ENCODE measurements at regions not wholly inside any gene's neighbourhood (a gene's known extent, or its start where the extent isn't known, plus 50 kb on each side); places are given as distances from the start of the nearest gene placed in this dataset.

GRCh38 chr4:177077095-177077971 lies 232.3 kb upstream of the NEIL3 start:
- Histone ChIP-seq H3K9me3 (replicated peaks in 1 of 2; ENCODE audit: control insufficient read depth in 1 of 2, insufficient read depth in 1 of 2, low read length in 2 of 2) (no peaks in the 10 kb centered on the region), H3K79me2 (ENCODE audit: insufficient read depth, low read length) (no peaks in the 10 kb centered on the region), H3K27ac (ENCODE audit: low read depth in 1 of 2, low read length in 2 of 2) (no peak overlapping the region), H3K4me3 (replicated peaks in 1 of 3; ENCODE audit: low read depth in 2 of 3, low read length in 3 of 3) (no peak overlapping the region), H4K20me1 (ENCODE audit: insufficient read depth, low read length) (no peaks in the 10 kb centered on the region), H3K9ac (ENCODE audit: insufficient read depth, low read length, poor library complexity, severe bottlenecking) (no peak overlapping the region), H3K27me3 (ENCODE audit: control insufficient read depth in 2 of 2, insufficient read depth in 2 of 2, low read length in 2 of 2) (no peaks in the 10 kb centered on the region), H3K4me2 (replicated peaks; ENCODE audit: extremely low read depth, low read length, poor library complexity, severe bottlenecking) (no peak overlapping the region), H2AFZ (ENCODE audit: insufficient read depth, low read depth, low read length, poor library complexity, severe bottlenecking) (no peak overlapping the region), H3K4me1 (ENCODE audit: control insufficient read depth in 1 of 2, insufficient read depth in 2 of 2, low read length in 2 of 2) (no peaks in the 10 kb centered on the region), H3K36me3 (replicated peaks in 1 of 2; ENCODE audit: control insufficient read depth in 1 of 2, insufficient read depth in 2 of 2, low read length in 2 of 2) (no peaks in the 10 kb centered on the region)
- Mint-ChIP-seq H3K27ac (no peak overlapping the region), H3K4me3 (no peak overlapping the region), H3K4me1 (no peaks in the 10 kb centered on the region), H3K36me3 (no peaks in the 10 kb centered on the region), H3K27me3 (ENCODE audit: low read depth in 3 of 3) (no peaks in the 10 kb centered on the region), H3K9me3 (peaks cover 0 to 2% (median 0%) of the 10 kb centered on the region in 7 donors)
- intact Hi-C loops (cut with micrococcal nuclease) = no loop called here
- DNase-seq = no peak
- WGBS (ENCODE audit: insufficient coverage) = no CpG with 5 or more reads among the region's 4 CpGs
- TF ChIP-seq CTCF (IDR thresholded peaks at IDR 0.05) = no peak

- H3K4me3 ChIP-seq (replicated peaks in 1 of 3; ENCODE audit: low read depth in 2 of 3, low read length in 3 of 3) = no peak overlapping the region
- no peak overlapping the region for H3K27ac ChIP-seq (ENCODE audit: low read depth in 1 of 2, low read length in 2 of 2)
- no peaks in the 10 kb centered on the region for H3K9me3 ChIP-seq (replicated peaks in 1 of 2; ENCODE audit: control insufficient read depth in 1 of 2, insufficient read depth in 1 of 2, low read length in 2 of 2)
- H3K9ac ChIP-seq (ENCODE audit: insufficient read depth, low read length, poor library complexity, severe bottlenecking) = no peak overlapping the region
- peaks cover 0 to 2% (median 0%) of the 10 kb centered on the region in 7 donors for H3K9me3 Mint-ChIP-seq
- H2AFZ ChIP-seq (ENCODE audit: insufficient read depth, low read depth, low read length, poor library complexity, severe bottlenecking) = no peak overlapping the region
- H3K4me1 ChIP-seq (ENCODE audit: control insufficient read depth in 1 of 2, insufficient read depth in 2 of 2, low read length in 2 of 2) = no peaks in the 10 kb centered on the region
- intact Hi-C loops (cut with micrococcal nuclease) = no loop called here
- no CpG with 5 or more reads among the region's 3 CpGs for WGBS (ENCODE audit: insufficient coverage)
- H3K27ac Mint-ChIP-seq = no peak overlapping the region
- TF ChIP-seq CTCF (IDR thresholded peaks at IDR 0.05) = no peak
- no peaks in the 10 kb centered on the region for H3K27me3 Mint-ChIP-seq (ENCODE audit: low read depth in 3 of 3)
- H3K36me3 Mint-ChIP-seq = no peaks in the 10 kb centered on the region
- no peaks in the 10 kb centered on the region for H3K79me2 ChIP-seq (ENCODE audit: insufficient read depth, low read length)
- H3K27me3 ChIP-seq (ENCODE audit: control insufficient read depth in 2 of 2, insufficient read depth in 2 of 2, low read length in 2 of 2) = no peaks in the 10 kb centered on the region
- DNase-seq = no peak
- H3K4me1 Mint-ChIP-seq = no peaks in the 10 kb centered on the region
- H3K36me3 ChIP-seq (replicated peaks in 1 of 2; ENCODE audit: control insufficient read depth in 1 of 2, insufficient read depth in 2 of 2, low read length in 2 of 2) = no peaks in the 10 kb centered on the region
- no peak overlapping the region for H3K4me3 Mint-ChIP-seq
- no peaks in the 10 kb centered on the region for H4K20me1 ChIP-seq (ENCODE audit: insufficient read depth, low read length)
- H3K4me2 ChIP-seq (replicated peaks; ENCODE audit: extremely low read depth, low read length, poor library complexity, severe bottlenecking) = no peak overlapping the region
These were observed 230.3 kb upstream of the NEIL3 start for GRCh38 chr4:177079327-177079726.

Measured in CD14-positive monocyte (primary cell).